T-cell (primary cell): ENCODE measurements at regions not wholly inside any gene's neighbourhood (a gene's known extent, or its start where the extent isn't known, plus 50 kb on each side); places are given as distances from the start of the nearest gene placed in this dataset.

Experiments
- ATAC-seq, 4 experiments: fragments of 200-7000 bp in 3 of 4; fragments of 150-1000 bp in 1 of 4; cut with Tn5 transposase; replicated peaks in 1 of 4; 1 replicate in 3 of 4; 2 replicates in 1 of 4; pipeline ENCODE4 v1.10.0; 2021; ENCODE audit warnings: moderate library complexity in 3 of 4, mild to moderate bottlenecking in 2 of 4, moderate number of reproducible peaks in 1 of 4
- CTCF ChIA-PET, 2 donors: fragments of 300-600 bp; sonication (Branson Sonifier 250); formaldehyde crosslinking; loops; one replicate each; lab custom pipeline; 2022; ENCODE audit warnings: antibody characterized with exemption in 2 of 2; lab: Charles Lee
- POLR2A ChIA-PET, 2 donors: fragments of 300-600 bp; sonication (Branson Sonifier 250); formaldehyde crosslinking; loops; one replicate each; lab custom pipeline; 2022; ENCODE audit warnings: antibody characterized with exemption in 2 of 2; lab: Charles Lee
- DNase-seq, 35 experiments: peaks; one replicate each; pipeline versions ENCODE4 v3.0.0 to v3.0.0-alpha.2; 2013 to 2023
- H3K27ac ChIP-seq: one replicate; pipeline ENCODE4 v1.5.1; 2013; ENCODE audit warnings: low read length
- H3K27me3 ChIP-seq, 2 experiments: replicated peaks in 1 of 2; 1 replicate in 1 of 2; 2 replicates in 1 of 2; pipeline versions ENCODE4 v1.6.1 to v1.7.0; 2013; ENCODE audit warnings: low read length in 1 of 2, mixed read lengths in 1 of 2; ENCODE audit not compliant: control insufficient read depth in 2 of 2, insufficient read depth in 2 of 2; ENCODE audit errors: extremely low read depth in 1 of 2
- H3K36me3 ChIP-seq, 2 donors: 1 replicate in 1 of 2; 2 replicates in 1 of 2; pipeline versions ENCODE4 v1.6.1 to v1.7.0; 2013; ENCODE audit warnings: low read length in 1 of 2; ENCODE audit not compliant: control insufficient read depth in 2 of 2, insufficient read depth in 1 of 2; ENCODE audit errors: extremely low read depth in 1 of 2
- H3K4me1 ChIP-seq, 2 experiments: 1 replicate in 1 of 2; 2 replicates in 1 of 2; pipeline versions ENCODE4 v1.6.1 to v1.7.0; 2013; ENCODE audit warnings: low read length in 2 of 2, mixed read lengths in 1 of 2; ENCODE audit not compliant: insufficient read depth in 2 of 2, control insufficient read depth in 1 of 2; ENCODE audit errors: extremely low read depth in 1 of 2
- H3K4me3 ChIP-seq, 2 donors: 1 replicate in 1 of 2; 2 replicates in 1 of 2; pipeline versions ENCODE4 v1.5.1 to v1.7.0; 2013; ENCODE audit warnings: mild to moderate bottlenecking in 2 of 2, low read length in 1 of 2, moderate library complexity in 1 of 2; ENCODE audit not compliant: control insufficient read depth in 1 of 2; ENCODE audit errors: extremely low read depth in 1 of 2
- H3K9me3 ChIP-seq: 2 replicates; pipeline ENCODE4 v1.7.0; 2013
- H3K27ac Mint-ChIP-seq, 2 donors: one replicate each; pipeline ENCODE4 v1.8.0; 2020 to 2021; ENCODE audit warnings: mild to moderate bottlenecking in 2 of 2, mixed read lengths in 2 of 2
- H3K27me3 Mint-ChIP-seq, 2 donors: one replicate each; pipeline ENCODE4 v1.8.0; 2021 to 2022; ENCODE audit warnings: mixed read lengths in 2 of 2
- H3K36me3 Mint-ChIP-seq: one replicate; pipeline ENCODE4 v1.8.0; 2021; ENCODE audit warnings: mixed read lengths
- H3K4me1 Mint-ChIP-seq, 3 donors: one replicate each; pipeline ENCODE4 v1.8.0; 2020 to 2022; ENCODE audit warnings: mixed read lengths in 3 of 3, mild to moderate bottlenecking in 1 of 3
- H3K4me3 Mint-ChIP-seq, 3 donors: one replicate each; pipeline ENCODE4 v1.8.0; 2020 to 2022; ENCODE audit warnings: mild to moderate bottlenecking in 3 of 3, mixed read lengths in 3 of 3, moderate library complexity in 3 of 3
- H3K9me3 Mint-ChIP-seq, 3 donors: one replicate each; pipeline ENCODE4 v1.8.0; 2020 to 2022; ENCODE audit warnings: mixed read lengths in 3 of 3
- WGBS: methylation state at CpG from one replicate; pipeline ENCODE4 v1.1.5; 2013; ENCODE audit warnings: missing lambda C conversion rate; ENCODE audit not compliant: insufficient coverage; 5-methylcytosine and 5-hydroxymethylcytosine counted together

DNA sequence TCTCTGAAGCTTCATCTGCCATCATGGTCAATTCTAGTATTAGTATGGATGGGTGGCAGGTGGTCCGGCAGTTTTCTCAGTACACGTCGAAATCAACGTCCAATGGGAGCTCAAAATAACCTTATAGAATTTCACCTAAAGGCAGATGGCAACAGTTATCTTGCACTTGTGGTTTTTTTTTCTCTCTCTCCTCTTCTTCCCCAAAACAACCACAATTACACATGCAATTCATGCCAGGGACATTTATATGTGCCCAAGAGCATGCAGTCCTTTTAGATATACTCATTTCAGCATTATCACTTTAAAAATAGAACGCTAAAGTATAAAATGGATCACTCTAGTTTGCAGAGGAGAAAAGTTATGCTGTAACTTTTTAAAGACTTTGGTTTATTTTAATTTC is 1428.9 kb upstream of the WWC1 start:
- Mint-ChIP-seq H3K9me3 (peaks cover 6 to 9% (median 8%) of the 10 kb centered on the region in 3 donors), H3K4me3 (no peak overlapping the region), H3K4me1 (no peaks in the 10 kb centered on the region), H3K27ac (no peak overlapping the region), H3K36me3 (no peaks in the 10 kb centered on the region), H3K27me3 (no peaks in the 10 kb centered on the region)
- ChIA-PET POLR2A (no interaction called here), CTCF (no interaction called here)
- DNase-seq (no peak), ATAC-seq (no peak)
- 50% methylated on average over 3 of the region's 5 CpGs for WGBS
- Histone ChIP-seq H3K4me3 (no peak overlapping the region), H3K27ac (no peak overlapping the region), H3K36me3 (no peaks in the 10 kb centered on the region), H3K27me3 (no peaks in the 10 kb centered on the region), H3K9me3 (no peaks in the 10 kb centered on the region), H3K4me1 (no peaks in the 10 kb centered on the region)

DNA sequence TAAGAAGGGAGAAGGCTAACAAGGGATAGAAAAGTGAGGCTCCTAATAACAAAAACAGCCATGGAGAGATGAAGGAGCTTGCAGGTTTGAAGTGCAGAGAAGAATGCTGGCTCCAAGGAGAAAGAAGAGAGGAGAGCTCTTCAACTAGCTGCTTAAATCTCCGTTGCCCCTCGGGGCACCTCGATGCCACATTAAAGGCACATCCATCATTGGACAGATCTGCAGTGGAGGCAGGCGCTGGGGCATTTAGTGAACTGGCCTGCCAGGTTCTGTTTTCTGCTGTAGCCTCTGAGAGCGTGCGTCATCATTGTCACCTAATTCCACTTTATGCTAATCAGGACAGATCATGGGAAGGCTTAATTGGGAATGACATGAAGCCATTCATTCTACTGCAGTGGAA is 1426.2 kb upstream of the WWC1 start:
- Histone ChIP-seq H3K27me3 (no peaks in the 10 kb centered on the region), H3K27ac (no peak overlapping the region), H3K36me3 (no peaks in the 10 kb centered on the region), H3K4me1 (no peaks in the 10 kb centered on the region), H3K9me3 (no peaks in the 10 kb centered on the region), H3K4me3 (no peak overlapping the region)
- Mint-ChIP-seq H3K27ac (no peak overlapping the region), H3K4me1 (no peaks in the 10 kb centered on the region), H3K9me3 (peaks cover 6 to 12% (median 8%) of the 10 kb centered on the region in 3 donors), H3K27me3 (no peaks in the 10 kb centered on the region), H3K4me3 (no peak overlapping the region), H3K36me3 (no peaks in the 10 kb centered on the region)
- DNase-seq (no peak), ATAC-seq (no peak)
- CTCF ChIA-PET: no interaction called here
- POLR2A ChIA-PET: no interaction called here
- WGBS: 71% methylated on average over 4 of the region's 6 CpGs

DNA sequence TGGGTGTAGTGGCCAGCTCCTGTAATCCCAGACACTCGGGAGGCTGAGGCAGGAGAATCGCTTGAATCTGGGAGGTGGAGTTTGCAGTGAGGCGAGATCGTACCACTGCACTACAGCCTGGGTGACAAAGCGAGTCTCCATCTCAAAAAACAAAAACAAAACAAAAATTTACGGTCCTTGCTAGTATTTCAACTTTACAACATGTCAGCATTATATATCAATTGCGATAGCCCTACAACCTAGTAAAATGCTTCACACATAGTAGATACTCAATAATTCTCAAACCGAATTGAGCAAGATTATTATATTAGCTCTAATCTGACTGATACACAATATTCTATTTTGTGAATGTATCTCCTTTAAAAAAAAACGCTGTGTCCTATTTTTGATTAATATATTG is 1411.0 kb upstream of the WWC1 start:
- DNase-seq: no peak
- Mint-ChIP-seq H3K27ac (no peak overlapping the region), H3K36me3 (no peaks in the 10 kb centered on the region), H3K4me1 (no peaks in the 10 kb centered on the region), H3K27me3 (no peaks in the 10 kb centered on the region), H3K9me3 (peaks cover 0 to 8% (median 7%) of the 10 kb centered on the region in 3 donors), H3K4me3 (no peak overlapping the region)
- ChIA-PET CTCF (no interaction called here), POLR2A (interaction anchor here in 1 of 2 donors (0.7 kb wide), 1 partner anchor 17 kb away, joined by 3 read pairs; no protein-coding TSS in a partner anchor)
- no peak overlapping the region for H3K4me3 ChIP-seq
- H3K36me3 ChIP-seq: no peaks in the 10 kb centered on the region
- H3K27me3 ChIP-seq: no peaks in the 10 kb centered on the region
- WGBS: no CpG with 5 or more reads among the region's 9 CpGs
- H3K9me3 ChIP-seq: no peaks in the 10 kb centered on the region
- ATAC-seq: no peak
- H3K27ac ChIP-seq: no peak overlapping the region
- no peaks in the 10 kb centered on the region for H3K4me1 ChIP-seq

DNA sequence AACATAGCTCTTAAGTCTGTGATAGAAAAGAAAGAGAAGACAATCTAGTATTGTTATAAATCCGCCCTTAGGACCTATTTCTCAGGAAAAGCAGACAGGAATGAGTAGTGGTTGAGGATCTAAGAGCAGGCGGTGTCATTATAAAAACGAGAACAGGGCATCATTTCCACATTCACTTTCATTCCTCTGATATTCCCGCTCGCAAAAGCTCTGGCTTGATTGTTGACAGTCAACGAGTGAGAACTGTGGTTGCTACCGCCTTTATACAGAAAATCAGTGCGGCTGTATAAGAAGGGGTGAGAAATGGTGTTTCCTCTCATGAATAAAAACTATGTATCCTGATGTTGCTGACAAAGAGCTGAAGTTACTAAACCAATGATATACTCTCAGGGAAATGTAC is 1409.6 kb upstream of the WWC1 start:
- H3K4me1 ChIP-seq: no peaks in the 10 kb centered on the region
- H3K4me3 ChIP-seq: no peak overlapping the region
- CTCF ChIA-PET: no interaction called here
- no peaks in the 10 kb centered on the region for H3K27me3 ChIP-seq
- Mint-ChIP-seq H3K4me3 (no peak overlapping the region), H3K36me3 (no peaks in the 10 kb centered on the region), H3K27ac (no peak overlapping the region), H3K27me3 (no peaks in the 10 kb centered on the region), H3K4me1 (no peaks in the 10 kb centered on the region), H3K9me3 (peaks cover 0 to 8% (median 7%) of the 10 kb centered on the region in 3 donors)
- ATAC-seq: no peak
- POLR2A ChIA-PET: no interaction called here
- no peak for DNase-seq
- no peaks in the 10 kb centered on the region for H3K9me3 ChIP-seq
- no CpG with 5 or more reads among the region's 8 CpGs for WGBS
- no peak overlapping the region for H3K27ac ChIP-seq
- H3K36me3 ChIP-seq: no peaks in the 10 kb centered on the region

DNA sequence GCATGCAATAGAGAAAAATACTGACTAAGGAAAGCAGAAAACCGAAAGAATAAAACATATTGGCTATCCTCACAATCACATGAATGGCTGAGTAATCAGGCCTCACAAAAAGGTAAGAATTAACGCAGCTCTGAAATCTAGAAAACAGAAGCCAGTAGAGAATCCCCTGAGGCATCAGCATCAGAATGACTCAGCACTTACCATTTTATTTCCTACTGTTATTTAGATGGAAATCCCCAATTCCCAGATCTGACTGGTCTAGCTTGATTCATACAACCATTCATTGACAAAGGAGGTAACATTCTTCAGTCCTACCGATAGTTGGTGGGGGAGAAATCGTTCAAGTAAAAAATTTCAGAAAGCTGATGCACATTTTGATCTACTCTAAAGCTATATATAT is 1408.4 kb upstream of the WWC1 start:
- Mint-ChIP-seq H3K36me3 (no peaks in the 10 kb centered on the region), H3K27me3 (no peaks in the 10 kb centered on the region), H3K4me1 (no peaks in the 10 kb centered on the region), H3K27ac (no peak overlapping the region), H3K9me3 (peaks cover 0 to 7% (median 4%) of the 10 kb centered on the region in 3 donors), H3K4me3 (no peak overlapping the region)
- WGBS: 60% methylated on average over 1 of the region's 4 CpGs
- Histone ChIP-seq H3K4me3 (no peak overlapping the region), H3K27me3 (no peaks in the 10 kb centered on the region), H3K9me3 (no peaks in the 10 kb centered on the region), H3K27ac (no peak overlapping the region), H3K4me1 (no peaks in the 10 kb centered on the region), H3K36me3 (no peaks in the 10 kb centered on the region)
- POLR2A ChIA-PET: no interaction called here
- no peak for ATAC-seq
- no peak for DNase-seq
- CTCF ChIA-PET: no interaction called here

DNA sequence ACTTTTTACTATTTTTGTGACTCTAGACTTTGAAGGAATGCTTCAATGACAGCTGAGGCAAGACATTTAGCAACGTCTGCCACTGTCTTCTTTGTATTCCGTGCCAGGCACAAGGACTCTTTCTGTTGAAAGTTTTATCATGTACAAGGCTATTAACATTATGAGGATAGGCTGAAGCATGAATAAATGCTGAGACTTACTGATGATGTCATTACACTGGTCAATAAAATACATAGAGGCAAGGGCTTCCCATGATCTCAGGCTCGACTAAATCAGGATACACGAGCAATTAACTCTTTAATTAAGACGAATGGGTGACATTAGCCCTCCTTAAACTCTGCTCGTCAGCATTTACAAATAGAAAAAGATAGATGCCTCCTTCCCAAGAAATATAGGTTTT is 1393.3 kb upstream of the WWC1 start:
- Histone ChIP-seq H3K9me3 (no peaks in the 10 kb centered on the region), H3K4me1 (no peaks in the 10 kb centered on the region), H3K36me3 (no peaks in the 10 kb centered on the region), H3K27ac (no peak overlapping the region), H3K4me3 (no peak overlapping the region), H3K27me3 (no peaks in the 10 kb centered on the region)
- Mint-ChIP-seq H3K27ac (no peak overlapping the region), H3K36me3 (no peaks in the 10 kb centered on the region), H3K9me3 (peaks cover 4 to 16% (median 9%) of the 10 kb centered on the region in 3 donors), H3K4me1 (no peaks in the 10 kb centered on the region), H3K27me3 (no peaks in the 10 kb centered on the region), H3K4me3 (no peak overlapping the region)
- 88% methylated on average over 2 of the region's 6 CpGs for WGBS
- ChIA-PET POLR2A (no interaction called here), CTCF (no interaction called here)
- no peak for DNase-seq
- ATAC-seq: no peak

DNA sequence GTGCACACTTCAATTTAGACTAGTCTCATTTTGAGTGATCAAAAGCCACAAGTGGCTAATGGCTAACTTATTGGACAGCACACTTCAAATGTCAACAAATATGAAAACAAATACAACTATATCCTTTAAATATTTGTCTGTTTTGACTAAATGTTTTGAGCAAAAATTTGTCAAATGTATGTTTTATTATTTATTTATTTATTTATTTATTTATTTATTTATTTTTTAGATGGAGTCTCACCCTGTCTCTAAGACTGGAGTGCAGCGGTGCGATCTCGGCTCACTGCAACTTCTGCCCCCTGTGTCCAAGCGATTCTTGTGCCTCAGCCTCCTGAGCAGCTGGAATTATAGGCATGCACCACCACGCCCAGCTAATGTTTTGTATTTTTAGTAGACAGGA is 1392.1 kb upstream of the WWC1 start:
- ATAC-seq (no peak), DNase-seq (no peak)
- Mint-ChIP-seq H3K27me3 (no peaks in the 10 kb centered on the region), H3K4me3 (no peak overlapping the region), H3K27ac (no peak overlapping the region), H3K36me3 (no peaks in the 10 kb centered on the region), H3K9me3 (peaks cover 4 to 17% (median 9%) of the 10 kb centered on the region in 3 donors), H3K4me1 (no peaks in the 10 kb centered on the region)
- no peak overlapping the region for H3K4me3 ChIP-seq
- POLR2A ChIA-PET: no interaction called here
- H3K36me3 ChIP-seq: no peaks in the 10 kb centered on the region
- no peaks in the 10 kb centered on the region for H3K4me1 ChIP-seq
- no CpG with 5 or more reads among the region's 5 CpGs for WGBS
- no peaks in the 10 kb centered on the region for H3K9me3 ChIP-seq
- no peaks in the 10 kb centered on the region for H3K27me3 ChIP-seq
- CTCF ChIA-PET: no interaction called here
- H3K27ac ChIP-seq: no peak overlapping the region
